GM12865 (cell line): ENCODE measurements at regions not wholly inside any gene's neighbourhood (a gene's known extent, or its start where the extent isn't known, plus 50 kb on each side); places are given as distances from the start of the nearest gene placed in this dataset.

Experiments
- DNase-seq: peaks from one replicate; pipeline ENCODE4 v3.0.0; 2010; ENCODE audit warnings: low read depth
- H3K4me3 ChIP-seq: 2 replicates; pipeline ENCODE4 v1.5.1; 2011; ENCODE audit warnings: mild to moderate bottlenecking, low read depth, low read length, control low read depth
- TF ChIP-seq, protein P1 (sequence below): IDR thresholded peaks from 2 replicates; pipeline ENCODE4 v1.5.1; 2011; ENCODE audit warnings: low read length, control low read depth, low read depth, inconsistent platforms; ENCODE audit not compliant: insufficient read depth; ENCODE audit errors: missing control alignments

DNA sequence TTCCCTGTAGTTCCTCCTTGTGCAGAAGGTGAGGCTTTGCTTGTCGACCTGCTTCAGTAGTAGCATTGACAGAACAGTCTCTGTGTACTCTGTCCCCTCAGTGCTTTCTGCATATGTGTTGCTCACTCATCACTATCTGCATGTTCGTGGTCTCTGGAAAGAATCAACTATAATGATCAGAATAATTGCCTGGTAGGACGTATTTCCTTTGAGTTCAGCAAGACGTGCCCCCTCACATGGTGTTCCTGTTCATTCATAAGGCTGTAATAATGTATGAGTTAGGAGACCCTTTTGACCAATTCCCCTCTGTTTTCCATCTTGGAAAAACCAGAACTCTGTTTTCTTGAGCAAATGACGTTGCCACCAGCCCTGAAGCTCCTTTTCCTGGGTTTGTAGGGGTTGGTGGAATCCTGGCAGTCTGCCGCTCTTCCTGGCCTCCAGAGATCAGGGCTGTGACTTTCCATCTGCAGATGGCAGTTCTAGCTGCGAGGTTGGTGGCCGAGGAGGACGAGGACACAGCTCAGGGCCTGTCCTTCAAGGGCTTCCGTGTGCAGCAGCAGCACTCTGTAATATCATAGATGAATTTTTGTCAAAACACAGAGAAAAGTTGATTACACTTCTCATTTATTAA is 61.9 kb downstream of the EXOSC2 start:
- TF ChIP-seq, protein P1, sequence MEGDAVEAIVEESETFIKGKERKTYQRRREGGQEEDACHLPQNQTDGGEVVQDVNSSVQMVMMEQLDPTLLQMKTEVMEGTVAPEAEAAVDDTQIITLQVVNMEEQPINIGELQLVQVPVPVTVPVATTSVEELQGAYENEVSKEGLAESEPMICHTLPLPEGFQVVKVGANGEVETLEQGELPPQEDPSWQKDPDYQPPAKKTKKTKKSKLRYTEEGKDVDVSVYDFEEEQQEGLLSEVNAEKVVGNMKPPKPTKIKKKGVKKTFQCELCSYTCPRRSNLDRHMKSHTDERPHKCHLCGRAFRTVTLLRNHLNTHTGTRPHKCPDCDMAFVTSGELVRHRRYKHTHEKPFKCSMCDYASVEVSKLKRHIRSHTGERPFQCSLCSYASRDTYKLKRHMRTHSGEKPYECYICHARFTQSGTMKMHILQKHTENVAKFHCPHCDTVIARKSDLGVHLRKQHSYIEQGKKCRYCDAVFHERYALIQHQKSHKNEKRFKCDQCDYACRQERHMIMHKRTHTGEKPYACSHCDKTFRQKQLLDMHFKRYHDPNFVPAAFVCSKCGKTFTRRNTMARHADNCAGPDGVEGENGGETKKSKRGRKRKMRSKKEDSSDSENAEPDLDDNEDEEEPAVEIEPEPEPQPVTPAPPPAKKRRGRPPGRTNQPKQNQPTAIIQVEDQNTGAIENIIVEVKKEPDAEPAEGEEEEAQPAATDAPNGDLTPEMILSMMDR: no peak
- DNase-seq: no peak
- H3K4me3 ChIP-seq: no peak overlapping the region

DNA sequence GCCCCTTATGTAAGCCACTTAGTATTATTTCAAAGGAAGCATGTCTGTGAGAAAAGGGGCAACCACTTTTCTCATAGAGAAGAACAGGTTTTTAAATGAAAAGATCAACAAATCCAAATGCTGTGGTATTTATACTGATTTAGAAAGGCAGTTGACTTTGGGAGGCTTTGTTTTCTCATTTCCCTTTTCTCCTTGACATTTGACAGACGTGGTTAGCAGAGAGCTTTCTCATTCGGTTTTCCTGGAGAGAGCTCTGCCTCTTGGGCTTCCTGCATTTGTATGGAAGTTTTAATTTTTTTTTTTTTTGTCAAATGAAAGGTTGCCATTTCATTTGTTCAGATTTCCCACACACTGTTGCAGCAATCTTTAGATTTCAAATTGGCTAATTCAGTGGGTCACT is 62.5 kb downstream of the EXOSC2 start:
- no peak overlapping the region for H3K4me3 ChIP-seq
- DNase-seq: no peak
- TF ChIP-seq, protein P1: no peak

DNA sequence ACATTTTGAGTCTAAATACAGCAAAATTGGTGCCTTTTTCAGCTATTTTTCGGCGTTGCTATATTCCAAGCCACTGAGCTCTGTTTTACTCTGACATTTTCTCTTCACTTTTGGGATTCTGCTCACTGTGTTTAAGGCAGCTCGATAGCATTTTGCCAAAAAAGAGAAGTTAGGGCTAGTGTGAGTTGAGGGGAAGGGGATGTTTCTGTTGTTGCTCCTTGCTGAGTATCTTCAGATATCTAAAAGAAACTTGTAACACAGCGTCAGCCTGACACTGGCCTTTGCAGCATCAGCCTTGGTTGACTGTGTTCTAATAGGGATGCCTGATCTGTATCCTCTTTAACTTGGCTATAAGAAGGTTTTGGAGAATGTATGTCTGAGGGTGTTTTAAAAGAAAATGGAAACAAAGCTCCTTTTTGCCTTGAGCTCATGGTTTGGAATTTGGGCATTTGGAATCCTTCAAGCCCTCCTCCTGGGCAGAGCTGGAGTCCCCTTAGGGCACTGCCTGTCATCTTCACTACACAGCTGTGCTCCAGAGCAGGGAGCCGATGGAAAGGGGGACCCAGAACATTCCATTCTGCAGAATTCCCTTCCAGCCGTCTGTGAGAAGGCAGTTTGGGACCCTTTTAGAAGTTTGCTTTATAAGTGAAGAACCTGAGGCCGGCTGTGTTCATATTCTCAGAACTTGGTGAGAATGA is 63.0 kb downstream of the EXOSC2 start:
- TF ChIP-seq, protein P1: no peak
- no peak for DNase-seq
- no peak overlapping the region for H3K4me3 ChIP-seq

DNA sequence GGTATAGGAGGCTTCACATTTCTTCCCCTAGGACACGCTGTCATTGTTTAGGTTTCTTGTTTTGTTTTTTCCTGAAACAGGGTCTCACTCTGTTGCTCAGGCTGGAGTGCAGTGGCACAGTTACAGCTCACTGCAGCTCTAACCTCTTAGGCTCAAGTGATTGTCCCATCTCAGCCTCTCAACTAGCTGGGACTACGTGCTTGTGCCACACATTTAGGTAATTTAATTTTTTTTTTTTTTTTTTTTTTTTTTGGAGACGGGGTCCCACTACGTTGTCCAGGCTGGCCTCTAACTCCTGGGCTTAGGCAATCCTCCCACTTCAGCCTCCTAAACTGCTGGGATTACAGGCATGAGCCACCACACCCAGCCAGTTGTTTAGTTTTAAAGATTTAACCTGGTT is 66.2 kb downstream of the EXOSC2 start:
- H3K4me3 ChIP-seq: no peak overlapping the region
- DNase-seq: no peak
- TF ChIP-seq, protein P1: no peak

DNA sequence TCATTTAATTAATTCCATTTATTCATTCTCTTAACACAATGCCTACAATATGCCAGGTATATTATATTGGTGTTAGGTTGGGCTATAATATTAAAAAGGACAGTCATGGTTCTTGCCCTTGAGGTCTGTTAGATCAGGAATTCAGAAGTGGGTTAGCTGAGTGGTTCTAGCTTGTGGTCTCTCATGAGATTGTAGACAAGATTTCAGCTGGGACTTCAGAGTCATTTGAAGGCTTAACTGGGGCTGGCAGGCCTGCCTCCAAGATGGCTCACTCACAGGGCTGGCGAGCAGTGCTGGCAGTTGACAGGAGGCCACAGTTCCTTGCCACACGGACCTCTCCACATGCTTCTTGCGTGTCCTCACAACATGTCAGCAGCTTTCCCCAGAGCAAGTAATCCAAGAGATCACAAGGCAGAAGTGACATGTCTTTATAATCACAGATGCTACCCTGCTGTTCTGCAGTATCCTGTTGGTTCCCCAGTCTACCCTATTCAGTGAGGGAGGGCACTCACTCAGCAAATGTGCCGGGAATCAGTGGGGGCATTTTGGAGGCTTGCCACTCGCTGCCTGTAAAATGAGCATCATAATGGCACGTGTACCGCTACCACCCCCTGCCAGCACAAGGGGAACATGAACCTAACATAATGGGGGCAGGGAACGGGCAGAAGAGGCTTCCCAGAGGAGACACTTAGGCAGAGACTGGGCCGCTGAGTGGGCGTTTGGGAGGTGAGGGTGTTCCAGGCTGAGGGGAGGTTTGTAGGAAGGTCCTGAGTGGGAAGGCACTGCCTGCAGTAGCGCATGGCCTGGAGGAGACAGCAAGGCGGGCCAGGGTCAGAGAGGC is 70.0 kb downstream of the EXOSC2 start:
- TF ChIP-seq, protein P1: no peak
- no peak for DNase-seq
- H3K4me3 ChIP-seq: no peak overlapping the region

DNA sequence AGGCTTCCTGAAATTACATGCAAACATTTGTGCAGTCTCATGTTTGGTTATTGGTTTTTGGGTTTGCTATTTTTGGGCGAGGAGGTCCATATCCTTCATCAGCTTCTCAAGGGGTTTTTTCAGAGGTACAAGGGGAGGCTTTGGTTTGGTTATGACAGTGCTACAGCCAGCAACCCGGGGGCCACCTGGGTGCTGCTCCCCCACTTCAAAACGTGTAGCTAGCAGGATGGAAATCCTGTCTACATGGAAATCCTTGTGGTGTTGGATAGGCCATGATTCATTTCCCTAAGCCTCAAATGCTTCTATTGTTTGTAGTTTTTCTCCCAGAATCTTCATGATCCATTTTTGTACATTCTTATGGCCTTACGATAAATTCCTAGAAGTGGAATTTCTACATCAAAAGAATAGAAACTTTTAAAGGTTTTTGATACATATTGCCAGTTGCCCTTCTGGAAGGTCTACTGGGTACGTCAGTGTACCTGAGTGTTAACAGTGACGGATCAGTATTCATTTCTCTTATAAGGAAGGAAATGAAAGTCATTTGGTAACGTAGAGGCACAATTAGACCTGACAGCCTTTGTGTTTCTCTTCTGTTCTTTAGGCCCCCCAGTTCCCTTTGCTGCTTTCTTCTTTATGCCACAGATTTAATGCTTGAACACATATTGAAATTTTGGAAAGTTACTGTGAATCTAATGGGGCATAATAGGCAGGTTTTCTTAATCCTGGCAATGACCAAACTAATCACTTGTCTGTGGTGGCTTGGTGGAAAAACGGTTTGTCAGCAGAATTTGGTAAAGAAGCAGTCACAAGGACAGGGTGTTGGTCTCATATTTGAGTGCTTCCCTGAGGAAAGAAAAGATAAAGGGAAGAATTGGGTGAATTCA is 69.7 kb upstream of the ABL1 start:
- DNase-seq: peak; percentile 83
- TF ChIP-seq, protein P1: no peak

More for the DNA sequence above, 69.7 kb upstream of the ABL1 start:
- H3K4me3 ChIP-seq: peak overlapping the region; percentile 30
